ENCODE measurements at regions not wholly inside any gene's neighbourhood (a gene's known extent, or its start where the extent isn't known, plus 50 kb on each side); places are given as distances from the start of the nearest gene placed in this dataset.

GRCh38 chr22:49104434-49104833 is 723.2 kb downstream of the BRD1 start (continued):
- no peak for TF ChIP-seq HMGXB3 (CRISPR knock-in tag; IDR thresholded peaks at IDR 0.05; ENCODE audit: borderline replicate concordance)

GRCh38 chr22:49103314-49104059 is 724.2 kb downstream of the BRD1 start:
- BruUV-seq (replicated peaks), result no TSS peak
- ChIA-PET CTCF (ENCODE audit: low intra/inter-chr PET ratio, low total read pairs) (no interaction called here), POLR2A (no interaction called here)
- H3K27ac ChIP-seq (ENCODE audit: extremely low read length, insufficient read depth, low read length), result no peak overlapping the region
- FAIRE-seq, result no peak
- H3K36me3 ChIP-seq (replicated peaks in 1 of 2; ENCODE audit: control insufficient read depth in 1 of 2, insufficient read depth in 2 of 2, low read length in 2 of 2), result no peaks in the 10 kb centered on the region
- in situ Hi-C loops (cut with HindIII; ENCODE audit: extremely low pct_ligation_motif_present, low pct_unique_long_range_greater_than_20kb) (no loop called here), intact Hi-C loops (cut with micrococcal nuclease; ENCODE audit: unreplicated experiment) (no loop called here)
- WGBS (ENCODE audit: low lambda C conversion rate), result 4% methylated on average over 11 of the region's 15 CpGs
- no peak overlapping the region for H3K4me2 ChIP-seq (ENCODE audit: low read depth, low read length)
- peaks cover 6 to 86% of the 10 kb centered on the region in 2 experiments for H3K27me3 ChIP-seq (ENCODE audit: control insufficient read depth in 1 of 2, insufficient read depth in 2 of 2, low read length in 2 of 2)
- no peak for ATAC-seq
- TF ChIP-seq ZNF879 (CRISPR knock-in tag; IDR thresholded peaks at IDR 0.05) (no peak), CEBPG (CRISPR knock-in tag; IDR thresholded peaks at IDR 0.05) (no peak)
- no peaks in the 10 kb centered on the region for H3K9me3 ChIP-seq (ENCODE audit: low read length)
- H3K4me3 ChIP-seq (replicated peaks in 1 of 3; ENCODE audit: insufficient read depth in 1 of 3, low read depth in 2 of 3, low read length in 3 of 3), result no peak overlapping the region
- no peaks in the 10 kb centered on the region for H3K4me1 ChIP-seq (ENCODE audit: insufficient read depth, low read length)
- no peak for DNase-seq (ENCODE audit: low spot score)
- no peak overlapping the region for H3K9ac ChIP-seq (ENCODE audit: insufficient read depth, low read depth, low read length)
- no peaks in the 10 kb centered on the region for H3K79me2 ChIP-seq (ENCODE audit: insufficient read depth, low read length)
- H4K20me1 ChIP-seq (ENCODE audit: insufficient read depth, low read length), result no peaks in the 10 kb centered on the region
- no peak overlapping the region for H2AFZ ChIP-seq (ENCODE audit: low read length)

Measured in HepG2 (cell line).